ENCODE measurements at regions not wholly inside any gene's neighbourhood (a gene's known extent, or its start where the extent isn't known, plus 50 kb on each side); places are given as distances from the start of the nearest gene placed in this dataset.

DNA sequence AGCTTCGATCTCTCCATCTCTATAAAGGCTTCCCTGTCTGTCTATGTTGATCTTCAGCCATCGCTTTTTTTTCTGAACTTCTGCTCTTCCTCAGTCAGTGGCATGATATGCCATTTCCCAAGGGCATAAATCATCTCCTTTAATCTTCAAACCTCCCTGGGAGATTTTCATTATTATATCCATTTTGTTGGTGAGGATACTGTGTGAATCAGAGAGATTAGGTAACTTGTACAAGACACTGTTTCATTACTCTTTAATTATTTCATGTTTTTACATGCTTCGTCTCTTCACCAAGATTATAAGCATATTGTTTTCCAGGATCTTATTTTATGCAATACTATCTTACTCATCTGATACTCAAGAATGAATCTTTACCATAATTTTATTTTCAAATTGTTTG, 124.8 kb upstream of the ATP11B start:
- CTCF ChIA-PET, result no interaction called here
- H3K36me3 ChIP-seq (ENCODE audit: control insufficient read depth in 2 of 2, extremely low read depth in 1 of 2, insufficient read depth in 2 of 2, low read length in 2 of 2), result no peaks in the 10 kb centered on the region
- intact Hi-C loops (cut with micrococcal nuclease), result no loop called here
- POLR2A ChIA-PET, result no interaction called here
- no peak overlapping the region for H3K4me2 ChIP-seq (ENCODE audit: insufficient read depth, low read length)
- H3K9me1 ChIP-seq (replicated peaks; ENCODE audit: control insufficient read depth, extremely low read depth, insufficient read depth, low read length), result no peaks in the 10 kb centered on the region
- no peak overlapping the region for H3K27ac ChIP-seq (ENCODE audit: insufficient read depth, low read depth, low read length)
- peaks cover 4 to 5% of the 10 kb centered on the region in 2 experiments for H3K27me3 ChIP-seq (ENCODE audit: control insufficient read depth in 2 of 2, insufficient read depth in 2 of 2, low read length in 2 of 2)
- no TSS peak for BruUV-seq (replicated peaks)
- no peak overlapping the region for H3K4me3 ChIP-seq (replicated peaks in 1 of 3; ENCODE audit: insufficient read depth in 1 of 3, low read depth in 1 of 3, low read length in 3 of 3)
- dilution Hi-C loops (cut with MboI; ENCODE audit: extremely low pct_ligation_motif_present, low sequenced_read_pairs), result no loop called here
- FAIRE-seq, result no peak
- TF ChIP-seq FOS (IDR thresholded peaks at IDR 0.05; ENCODE audit: borderline replicate concordance, insufficient read depth, low read length) (no peak), CTCF (IDR thresholded peaks at IDR 0.05; ENCODE audit: extremely low read depth in 1 of 2, insufficient read depth in 1 of 2, low read depth in 1 of 2, low read length in 2 of 2) (no peak), POLR2AphosphoS5 (IDR thresholded peaks at IDR 0.05; ENCODE audit: insufficient read depth, low read depth, low read length) (no peak), POLR2A (IDR thresholded peaks at IDR 0.05; ENCODE audit: low read depth, low read length) (no peak), JUN (IDR thresholded peaks at IDR 0.05; ENCODE audit: borderline replicate concordance, insufficient read depth, insufficient read length, low read depth) (no peak), GATA2 (IDR thresholded peaks at IDR 0.05; ENCODE audit: insufficient read depth, insufficient read length, low read depth, low read length) (no peak), MYC (IDR thresholded peaks at IDR 0.05; ENCODE audit: low read depth, low read length) (no peak), EZH2 (IDR thresholded peaks at IDR 0.05; ENCODE audit: borderline replicate concordance, low read depth, low read length, severe bottlenecking) (no peak)
- TF ChIP-seq, protein P1, sequence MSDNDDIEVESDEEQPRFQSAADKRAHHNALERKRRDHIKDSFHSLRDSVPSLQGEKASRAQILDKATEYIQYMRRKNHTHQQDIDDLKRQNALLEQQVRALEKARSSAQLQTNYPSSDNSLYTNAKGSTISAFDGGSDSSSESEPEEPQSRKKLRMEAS (IDR thresholded peaks at IDR 0.05; ENCODE audit: insufficient read depth, insufficient read length), result no peak
- no peaks in the 10 kb centered on the region for H3K79me2 ChIP-seq (ENCODE audit: control insufficient read depth, insufficient read depth, low read length)
- no peaks in the 10 kb centered on the region for H4K20me1 ChIP-seq (replicated peaks; ENCODE audit: control insufficient read depth, extremely low read depth, insufficient read depth, low read length)
- no peaks in the 10 kb centered on the region for H3K4me1 ChIP-seq (ENCODE audit: control insufficient read depth, extremely low read depth, insufficient read depth, low read length)
- no peak overlapping the region for H2AFZ ChIP-seq (ENCODE audit: low read depth, low read length)
- H3K9me3 ChIP-seq (replicated peaks; ENCODE audit: control insufficient read depth, insufficient read depth, low read length), result no peaks in the 10 kb centered on the region
- H3K9ac ChIP-seq (replicated peaks; ENCODE audit: extremely low read depth, insufficient read depth, low read length), result no peak overlapping the region
- no peak for DNase-seq (ENCODE audit: low read depth, low spot score)
